Cardiac fibroblast (primary cell): ENCODE measurements at regions not wholly inside any gene's neighbourhood (a gene's known extent, or its start where the extent isn't known, plus 50 kb on each side); places are given as distances from the start of the nearest gene placed in this dataset.

ENCODE experiments used
- DNase-seq, 2 donors: peaks; one replicate each; pipeline versions ENCODE4 v3.0.0 to v3.0.0-alpha.2; 2010; ENCODE audit warnings: low read depth in 2 of 2
- H3K4me3 ChIP-seq, 2 donors: replicated peaks in 1 of 2; 1 replicate in 1 of 2; 2 replicates in 1 of 2; pipeline ENCODE4 v1.5.1; 2011; ENCODE audit warnings: low read depth in 2 of 2, low read length in 2 of 2, mild to moderate bottlenecking in 2 of 2, moderate library complexity in 1 of 2
- CTCF ChIP-seq: IDR thresholded peaks from one replicate; pipeline ENCODE4 v1.5.1; 2011; ENCODE audit warnings: low read depth, mild to moderate bottlenecking, low read length, inconsistent platforms

- DNase-seq: no peak
- no peak overlapping the region for H3K4me3 ChIP-seq
- no peak for TF ChIP-seq CTCF
These were observed 586.5 kb upstream of the PTPRD start for GRCh38 chr9:11199335-11199734.

GRCh38 chr9:11204521-11204920 lies 591.7 kb upstream of the PTPRD start:
- no peak for TF ChIP-seq CTCF
- H3K4me3 ChIP-seq: no peak overlapping the region
- no peak for DNase-seq

- H3K4me3 ChIP-seq: no peak overlapping the region
- no peak for TF ChIP-seq CTCF
- DNase-seq: no peak
These were observed 594.1 kb upstream of the PTPRD start for GRCh38 chr9:11206925-11207324.

- DNase-seq: no peak
- TF ChIP-seq CTCF: no peak
- no peak overlapping the region for H3K4me3 ChIP-seq
These were observed 620.9 kb upstream of the PTPRD start for GRCh38 chr9:11233696-11234095.

- TF ChIP-seq CTCF: no peak
- no peak for DNase-seq
- no peak overlapping the region for H3K4me3 ChIP-seq
These were observed 622.3 kb upstream of the PTPRD start for GRCh38 chr9:11235061-11235460.

- no peak for DNase-seq
- no peak for TF ChIP-seq CTCF
- H3K4me3 ChIP-seq: no peak overlapping the region
These were observed 629.0 kb upstream of the PTPRD start for GRCh38 chr9:11241779-11242178.

GRCh38 chr9:11257992-11258391 lies 645.2 kb upstream of the PTPRD start:
- DNase-seq: no peak
- no peak for TF ChIP-seq CTCF
- no peak overlapping the region for H3K4me3 ChIP-seq
